Kidney epithelial cell (primary cell): ENCODE measurements at regions not wholly inside any gene's neighbourhood (a gene's known extent, or its start where the extent isn't known, plus 50 kb on each side); places are given as distances from the start of the nearest gene placed in this dataset.

Experiments used
- DNase-seq: peaks from one replicate; pipeline ENCODE4 v3.0.0-alpha.2; 2010; ENCODE audit warnings: low read depth
- H3K27me3 ChIP-seq: 2 replicates; pipeline ENCODE4 v1.6.0; 2011; ENCODE audit warnings: low read length; ENCODE audit not compliant: control insufficient read depth, insufficient read depth
- H3K36me3 ChIP-seq: 2 replicates; pipeline ENCODE4 v1.5.1; 2011; ENCODE audit warnings: low read length; ENCODE audit not compliant: control insufficient read depth, insufficient read depth
- H3K4me3 ChIP-seq: 2 replicates; pipeline ENCODE4 v1.5.1; 2011; ENCODE audit warnings: low read depth, mild to moderate bottlenecking, control low read depth, low read length
- TF ChIP-seq, protein P1 (sequence below): IDR thresholded peaks from 2 replicates; pipeline ENCODE4 v1.5.1; 2011; ENCODE audit warnings: mild to moderate bottlenecking, moderate library complexity, low read length, control low read depth, inconsistent platforms; ENCODE audit not compliant: insufficient read depth, poor library complexity, severe bottlenecking

DNA sequence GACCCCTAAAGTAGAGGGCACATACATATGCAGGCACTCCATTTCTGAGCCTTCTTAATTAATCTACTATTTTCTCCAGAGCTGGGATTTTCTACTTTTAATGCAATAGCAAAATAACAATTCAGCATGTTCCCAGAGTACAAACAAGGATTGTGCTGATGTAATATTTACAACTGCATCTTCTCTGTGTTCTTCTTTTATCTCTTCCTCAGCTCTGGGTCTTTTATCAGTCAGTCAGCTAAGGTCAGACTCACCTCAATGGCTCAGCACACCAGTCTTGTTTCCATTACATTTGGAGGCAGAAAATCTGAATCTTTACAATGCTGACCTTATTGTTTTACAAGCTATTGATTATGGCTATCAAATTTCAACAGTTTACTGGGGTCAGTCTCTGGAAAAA, 323.3 kb upstream of the NR5A2 start:
- no peak for DNase-seq
- TF ChIP-seq, protein P1, sequence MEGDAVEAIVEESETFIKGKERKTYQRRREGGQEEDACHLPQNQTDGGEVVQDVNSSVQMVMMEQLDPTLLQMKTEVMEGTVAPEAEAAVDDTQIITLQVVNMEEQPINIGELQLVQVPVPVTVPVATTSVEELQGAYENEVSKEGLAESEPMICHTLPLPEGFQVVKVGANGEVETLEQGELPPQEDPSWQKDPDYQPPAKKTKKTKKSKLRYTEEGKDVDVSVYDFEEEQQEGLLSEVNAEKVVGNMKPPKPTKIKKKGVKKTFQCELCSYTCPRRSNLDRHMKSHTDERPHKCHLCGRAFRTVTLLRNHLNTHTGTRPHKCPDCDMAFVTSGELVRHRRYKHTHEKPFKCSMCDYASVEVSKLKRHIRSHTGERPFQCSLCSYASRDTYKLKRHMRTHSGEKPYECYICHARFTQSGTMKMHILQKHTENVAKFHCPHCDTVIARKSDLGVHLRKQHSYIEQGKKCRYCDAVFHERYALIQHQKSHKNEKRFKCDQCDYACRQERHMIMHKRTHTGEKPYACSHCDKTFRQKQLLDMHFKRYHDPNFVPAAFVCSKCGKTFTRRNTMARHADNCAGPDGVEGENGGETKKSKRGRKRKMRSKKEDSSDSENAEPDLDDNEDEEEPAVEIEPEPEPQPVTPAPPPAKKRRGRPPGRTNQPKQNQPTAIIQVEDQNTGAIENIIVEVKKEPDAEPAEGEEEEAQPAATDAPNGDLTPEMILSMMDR, result no peak
- H3K36me3 ChIP-seq, result no peaks in the 10 kb centered on the region
- no peak overlapping the region for H3K4me3 ChIP-seq
- H3K27me3 ChIP-seq, result no peaks in the 10 kb centered on the region

DNA sequence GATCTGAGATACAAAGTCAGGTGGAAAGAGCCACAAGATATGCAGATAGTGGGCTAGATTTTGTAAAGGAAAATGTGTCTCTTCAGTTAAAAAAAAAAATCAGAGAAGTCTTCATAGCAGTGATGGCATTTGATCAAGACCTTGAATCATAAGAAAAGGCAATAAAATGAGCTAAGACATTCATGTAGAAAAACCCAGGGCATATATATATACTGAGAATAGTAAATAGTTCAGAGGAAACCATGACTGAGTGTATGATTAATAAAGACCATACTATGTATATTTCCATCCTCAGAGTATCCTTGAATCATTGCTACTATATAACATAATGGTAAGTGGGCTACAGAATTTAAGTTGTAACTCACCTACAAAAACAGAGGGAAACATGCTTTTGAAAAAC, 321.7 kb upstream of the NR5A2 start:
- Histone ChIP-seq H3K36me3 (no peaks in the 10 kb centered on the region), H3K27me3 (no peaks in the 10 kb centered on the region), H3K4me3 (no peak overlapping the region)
- TF ChIP-seq, protein P1, result no peak
- no peak for DNase-seq

GRCh38 chr1:199706826-199707606, 320.5 kb upstream of the NR5A2 start:
- TF ChIP-seq, protein P1, result no peak
- Histone ChIP-seq H3K27me3 (no peaks in the 10 kb centered on the region), H3K4me3 (no peak overlapping the region), H3K36me3 (no peaks in the 10 kb centered on the region)
- no peak for DNase-seq

DNA sequence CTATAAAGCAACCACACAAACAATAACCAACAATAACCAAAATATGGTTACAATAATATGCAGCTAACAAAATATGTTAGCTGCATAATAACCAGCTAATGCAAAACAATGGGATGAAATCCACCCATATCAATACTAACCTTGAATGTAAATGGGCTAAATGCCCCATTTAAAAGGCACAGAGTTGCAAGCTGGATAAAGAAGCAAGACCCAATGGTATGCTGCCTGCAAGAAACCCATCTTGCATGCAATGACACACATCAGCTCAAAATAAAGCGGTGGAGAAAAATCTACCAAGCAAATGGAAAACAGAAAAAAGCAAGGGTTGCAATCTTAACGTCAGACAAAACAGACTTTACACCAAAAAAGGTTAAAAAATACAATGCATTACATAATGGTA, 316.5 kb upstream of the NR5A2 start:
- H3K4me3 ChIP-seq, result no peak overlapping the region
- no peaks in the 10 kb centered on the region for H3K36me3 ChIP-seq
- TF ChIP-seq, protein P1, result no peak
- DNase-seq, result no peak
- no peaks in the 10 kb centered on the region for H3K27me3 ChIP-seq

- Histone ChIP-seq H3K36me3 (no peaks in the 10 kb centered on the region), H3K27me3 (no peaks in the 10 kb centered on the region), H3K4me3 (no peak overlapping the region)
- TF ChIP-seq, protein P1, result no peak
- DNase-seq, result no peak
Observed at GRCh38 chr1:199716729-199717128, 310.8 kb upstream of the NR5A2 start.
